GM12892 (cell line): ENCODE measurements at regions not wholly inside any gene's neighbourhood (a gene's known extent, or its start where the extent isn't known, plus 50 kb on each side); places are given as distances from the start of the nearest gene placed in this dataset.

Source experiments
- POLR2A ChIP-seq: IDR thresholded peaks from 2 replicates; pipeline ENCODE4 v1.6.1; 2011; ENCODE audit warnings: low read depth, low read length, control low read depth
- POLR2AphosphoS5 ChIP-seq: IDR thresholded peaks from 2 replicates; pipeline ENCODE4 v1.6.1; 2011; ENCODE audit warnings: low read depth, low read length, control low read depth
- TAF1 ChIP-seq: IDR thresholded peaks from 2 replicates; pipeline ENCODE4 v1.6.1; 2011; ENCODE audit warnings: low read depth, mild to moderate bottlenecking, control low read depth, low read length, borderline replicate concordance

- TF ChIP-seq POLR2A = no peak
- TF ChIP-seq TAF1 = no peak
- no peak for TF ChIP-seq POLR2AphosphoS5
These were observed 1935.3 kb upstream of the WWC1 start for GRCh38 chr5:166356096-166356495.
